ENCODE measurements at regions not wholly inside any gene's neighbourhood (a gene's known extent, or its start where the extent isn't known, plus 50 kb on each side); places are given as distances from the start of the nearest gene placed in this dataset.

- no peak for ATAC-seq
- intact Hi-C loops (cut with micrococcal nuclease), result no loop called here
- DNase-seq, result no peak
Measured at GRCh38 chr2:239462671-239463506, 62.1 kb upstream of the HDAC4 start.

- intact Hi-C loops (cut with micrococcal nuclease), result no loop called here
- ATAC-seq (no peak), DNase-seq (no peak)
Measured at GRCh38 chr2:239462191-239462515, 61.3 kb upstream of the HDAC4 start.

- intact Hi-C loops (cut with micrococcal nuclease), result no loop called here
- DNase-seq, result no peak
- ATAC-seq, result no peak
Measured at GRCh38 chr2:239461291-239462190, 60.7 kb upstream of the HDAC4 start.

- ATAC-seq, result no peak
- no peak for DNase-seq
- intact Hi-C loops (cut with micrococcal nuclease), result no loop called here
Measured at GRCh38 chr2:239460780-239461179, 60.0 kb upstream of the HDAC4 start.

- no peak for DNase-seq
- intact Hi-C loops (cut with micrococcal nuclease), result no loop called here
- no peak for ATAC-seq
Measured at GRCh38 chr2:239459606-239460005, 58.8 kb upstream of the HDAC4 start.

GRCh38 chr2:239459056-239459455, 58.2 kb upstream of the HDAC4 start:
- ATAC-seq, result no peak
- intact Hi-C loops (cut with micrococcal nuclease), result no loop called here
- no peak for DNase-seq

- ATAC-seq (no peak), DNase-seq (no peak)
- intact Hi-C loops (cut with micrococcal nuclease), result no loop called here
Measured at GRCh38 chr2:239457586-239458445, 57.0 kb upstream of the HDAC4 start.

- intact Hi-C loops (cut with micrococcal nuclease), result no loop called here
- DNase-seq, result no peak
Measured at GRCh38 chr2:239456940-239457339, 56.1 kb upstream of the HDAC4 start.

GRCh38 chr2:239455436-239456203, 54.8 kb upstream of the HDAC4 start:
- intact Hi-C loops (cut with micrococcal nuclease), result no loop called here
- ATAC-seq (no peak), DNase-seq (no peak)

More at GRCh38 chr2:239456940-239457339, 56.1 kb upstream of the HDAC4 start:
- no peak for ATAC-seq

GRCh38 chr2:239454507-239454906, 53.7 kb upstream of the HDAC4 start:
- intact Hi-C loops (cut with micrococcal nuclease), result no loop called here
- DNase-seq (no peak), ATAC-seq (no peak)

Measured in left ventricle myocardium superior (tissue), 1 donor.